ENCODE measurements at regions not wholly inside any gene's neighbourhood (a gene's known extent, or its start where the extent isn't known, plus 50 kb on each side); places are given as distances from the start of the nearest gene placed in this dataset.

DNA sequence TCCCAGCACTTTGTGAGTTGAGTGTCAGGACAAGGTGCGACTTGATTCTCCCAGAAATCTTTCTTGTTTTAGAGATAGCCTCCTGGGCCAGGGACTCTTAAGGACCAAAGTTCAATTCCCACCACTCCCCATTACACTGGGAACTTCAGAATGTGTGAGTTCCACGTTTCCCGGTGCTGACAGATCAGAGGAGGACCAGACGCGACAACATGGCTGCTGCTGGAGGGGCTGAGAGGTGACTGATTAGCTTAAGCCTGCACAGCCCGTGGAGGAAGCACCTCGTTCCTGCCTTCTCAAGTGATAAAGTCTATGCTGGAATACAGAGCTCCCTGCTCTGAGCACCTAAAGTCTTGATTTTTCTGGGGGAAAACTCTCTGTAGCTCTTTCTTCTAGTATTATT lies 175.2 kb upstream of the FERMT1 start:
- TF ChIP-seq EZH2 (IDR thresholded peaks at IDR 0.05) (no peak), POLR2AphosphoS5 (IDR thresholded peaks at IDR 0.05; ENCODE audit: borderline replicate concordance, low read depth, low read length) (no peak)
